Loucy (cell line): ENCODE measurements at regions not wholly inside any gene's neighbourhood (a gene's known extent, or its start where the extent isn't known, plus 50 kb on each side); places are given as distances from the start of the nearest gene placed in this dataset.

ENCODE experiments used
- EZH2phosphoT487 ChIP-seq: fragments of 200-600 bp; IDR thresholded peaks from 2 replicates; pipeline ENCODE4 v1.6.1; 2018; ENCODE audit warnings: antibody characterized with exemption, mild to moderate bottlenecking, moderate library complexity, borderline replicate concordance
- TF ChIP-seq, protein P1 (sequence below): fragments of 200-600 bp; sonication (generic); conservative IDR thresholded peaks from 2 replicates; pipeline ENCODE4 v1.5.1; 2014; ENCODE audit warnings: mild to moderate bottlenecking, antibody characterized with exemption, low read length

DNA sequence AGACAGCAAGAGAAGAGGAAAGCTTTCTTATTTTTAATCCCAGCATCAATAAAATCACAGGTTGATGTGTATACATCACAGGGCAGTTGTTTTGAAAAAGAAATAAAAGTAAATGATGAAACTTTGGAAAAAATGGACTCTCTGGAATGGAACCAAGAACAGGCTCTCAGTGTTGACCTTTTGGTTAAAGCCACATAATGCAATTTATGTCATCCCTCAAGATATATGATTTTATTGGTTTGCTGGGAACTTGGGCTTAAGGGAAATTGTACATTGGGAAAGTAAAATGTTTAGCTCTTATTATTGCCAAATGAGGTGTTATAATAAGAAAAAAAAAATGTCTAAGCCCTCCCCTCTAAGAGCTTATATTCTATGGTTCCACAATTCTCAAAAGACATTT, 139.8 kb upstream of the MTNR1B start:
- TF ChIP-seq, protein P1, sequence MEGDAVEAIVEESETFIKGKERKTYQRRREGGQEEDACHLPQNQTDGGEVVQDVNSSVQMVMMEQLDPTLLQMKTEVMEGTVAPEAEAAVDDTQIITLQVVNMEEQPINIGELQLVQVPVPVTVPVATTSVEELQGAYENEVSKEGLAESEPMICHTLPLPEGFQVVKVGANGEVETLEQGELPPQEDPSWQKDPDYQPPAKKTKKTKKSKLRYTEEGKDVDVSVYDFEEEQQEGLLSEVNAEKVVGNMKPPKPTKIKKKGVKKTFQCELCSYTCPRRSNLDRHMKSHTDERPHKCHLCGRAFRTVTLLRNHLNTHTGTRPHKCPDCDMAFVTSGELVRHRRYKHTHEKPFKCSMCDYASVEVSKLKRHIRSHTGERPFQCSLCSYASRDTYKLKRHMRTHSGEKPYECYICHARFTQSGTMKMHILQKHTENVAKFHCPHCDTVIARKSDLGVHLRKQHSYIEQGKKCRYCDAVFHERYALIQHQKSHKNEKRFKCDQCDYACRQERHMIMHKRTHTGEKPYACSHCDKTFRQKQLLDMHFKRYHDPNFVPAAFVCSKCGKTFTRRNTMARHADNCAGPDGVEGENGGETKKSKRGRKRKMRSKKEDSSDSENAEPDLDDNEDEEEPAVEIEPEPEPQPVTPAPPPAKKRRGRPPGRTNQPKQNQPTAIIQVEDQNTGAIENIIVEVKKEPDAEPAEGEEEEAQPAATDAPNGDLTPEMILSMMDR: no peak
- TF ChIP-seq EZH2phosphoT487: no peak
